ENCODE measurements at regions not wholly inside any gene's neighbourhood (a gene's known extent, or its start where the extent isn't known, plus 50 kb on each side); places are given as distances from the start of the nearest gene placed in this dataset.

- H3K4me1 Mint-ChIP-seq, result peaks cover 11% of the 10 kb centered on the region
- no peak for TF ChIP-seq CTCF (conservative IDR thresholded peaks at IDR 0.05)
- H3K27ac Mint-ChIP-seq (ENCODE audit: unreplicated experiment), result no peak overlapping the region
- peaks cover 2% of the 10 kb centered on the region for H3K9me3 Mint-ChIP-seq
- no peaks in the 10 kb centered on the region for H3K36me3 Mint-ChIP-seq (ENCODE audit: low read depth)
- DNase-seq (ENCODE audit: low read depth, low spot score), result no peak
- no peaks in the 10 kb centered on the region for H3K27me3 Mint-ChIP-seq (ENCODE audit: low read depth)
- H3K4me3 Mint-ChIP-seq, result no peak overlapping the region
Measured at GRCh38 chr20:11158589-11158988, 484.8 kb upstream of the JAG1 start.

- no peak for TF ChIP-seq CTCF (conservative IDR thresholded peaks at IDR 0.05)
- no peak overlapping the region for H3K27ac Mint-ChIP-seq (ENCODE audit: unreplicated experiment)
- H3K36me3 Mint-ChIP-seq (ENCODE audit: low read depth), result no peaks in the 10 kb centered on the region
- H3K27me3 Mint-ChIP-seq (ENCODE audit: low read depth), result no peaks in the 10 kb centered on the region
- no peak for DNase-seq (ENCODE audit: low read depth, low spot score)
- no peak overlapping the region for H3K4me3 Mint-ChIP-seq
- H3K4me1 Mint-ChIP-seq, result peaks cover 11% of the 10 kb centered on the region
- H3K9me3 Mint-ChIP-seq, result peaks cover 2% of the 10 kb centered on the region
Measured at GRCh38 chr20:11159728-11160127, 485.9 kb upstream of the JAG1 start.

- Mint-ChIP-seq H3K36me3 (ENCODE audit: low read depth) (no peaks in the 10 kb centered on the region), H3K4me1 (peaks cover 13% of the 10 kb centered on the region), H3K4me3 (no peak overlapping the region), H3K27me3 (ENCODE audit: low read depth) (no peaks in the 10 kb centered on the region), H3K27ac (ENCODE audit: unreplicated experiment) (no peak overlapping the region), H3K9me3 (peaks cover 6% of the 10 kb centered on the region)
- DNase-seq (ENCODE audit: low read depth, low spot score), result no peak
- TF ChIP-seq CTCF (conservative IDR thresholded peaks at IDR 0.05), result no peak
Measured at GRCh38 chr20:11162026-11162775, 488.4 kb upstream of the JAG1 start.

GRCh38 chr20:11165789-11166188, 492.0 kb upstream of the JAG1 start:
- no peaks in the 10 kb centered on the region for H3K36me3 Mint-ChIP-seq (ENCODE audit: low read depth)
- H3K27ac Mint-ChIP-seq (ENCODE audit: unreplicated experiment), result no peak overlapping the region
- DNase-seq (ENCODE audit: low read depth, low spot score), result no peak
- no peaks in the 10 kb centered on the region for H3K27me3 Mint-ChIP-seq (ENCODE audit: low read depth)
- no peak for TF ChIP-seq CTCF (conservative IDR thresholded peaks at IDR 0.05)
- H3K4me1 Mint-ChIP-seq, result peaks cover 3% of the 10 kb centered on the region
- H3K9me3 Mint-ChIP-seq, result peaks cover 6% of the 10 kb centered on the region
- no peak overlapping the region for H3K4me3 Mint-ChIP-seq

- no peaks in the 10 kb centered on the region for H3K36me3 Mint-ChIP-seq (ENCODE audit: low read depth)
- H3K4me1 Mint-ChIP-seq, result peaks cover 3% of the 10 kb centered on the region
- no peak for DNase-seq (ENCODE audit: low read depth, low spot score)
- no peak for TF ChIP-seq CTCF (conservative IDR thresholded peaks at IDR 0.05)
- peaks cover 6% of the 10 kb centered on the region for H3K9me3 Mint-ChIP-seq
- no peak overlapping the region for H3K4me3 Mint-ChIP-seq
- H3K27me3 Mint-ChIP-seq (ENCODE audit: low read depth), result no peaks in the 10 kb centered on the region
- no peak overlapping the region for H3K27ac Mint-ChIP-seq (ENCODE audit: unreplicated experiment)
Measured at GRCh38 chr20:11166712-11167111, 492.9 kb upstream of the JAG1 start.

Data from neural crest cell (in vitro differentiated cells).